Smooth muscle cell (in vitro differentiated cells): ENCODE measurements at regions not wholly inside any gene's neighbourhood (a gene's known extent, or its start where the extent isn't known, plus 50 kb on each side); places are given as distances from the start of the nearest gene placed in this dataset.

Source experiments
- DNase-seq: peaks from one replicate; lab custom pipeline; 2025; ENCODE audit not compliant: unreplicated experiment; lab: John Stamatoyannopoulos, UW
- H2AFZ ChIP-seq: fragments of 200-600 bp; sonication (generic); 2 replicates; pipeline ENCODE4 v1.6.0; 2016; ENCODE audit warnings: antibody characterized with exemption, low read depth, mild to moderate bottlenecking
- H3F3A ChIP-seq: fragments of 200-600 bp; sonication (generic); 2 replicates; pipeline ENCODE4 v1.6.0; 2017; ENCODE audit warnings: antibody characterized with exemption, low read depth
- H3K27ac ChIP-seq: fragments of 200-600 bp; sonication (generic); 2 replicates; pipeline ENCODE4 v1.5.1; 2016; ENCODE audit warnings: low read depth, mild to moderate bottlenecking
- H3K27me3 ChIP-seq: fragments of 200-600 bp; sonication (generic); 2 replicates; pipeline ENCODE4 v1.6.1; 2016; ENCODE audit warnings: low read depth, mild to moderate bottlenecking
- H3K36me3 ChIP-seq: fragments of 200-600 bp; sonication (generic); 2 replicates; pipeline ENCODE4 v1.5.1; 2016; ENCODE audit warnings: low read depth
- H3K4me1 ChIP-seq: fragments of 200-600 bp; sonication (generic); 2 replicates; pipeline ENCODE4 v1.5.1; 2016; ENCODE audit warnings: low read depth
- H3K4me2 ChIP-seq: fragments of 200-600 bp; sonication (generic); 2 replicates; pipeline ENCODE4 v1.6.0; 2016; ENCODE audit warnings: mild to moderate bottlenecking
- H3K4me3 ChIP-seq: fragments of 200-600 bp; sonication (generic); 2 replicates; pipeline ENCODE4 v1.5.1; 2016; ENCODE audit warnings: mild to moderate bottlenecking
- H3K79me2 ChIP-seq: fragments of 200-600 bp; sonication (generic); 2 replicates; pipeline ENCODE4 v1.6.0; 2016; ENCODE audit warnings: low read depth, mild to moderate bottlenecking
- H3K9ac ChIP-seq: fragments of 200-600 bp; sonication (generic); 2 replicates; pipeline ENCODE4 v1.6.0; 2016; ENCODE audit warnings: low read depth
- H3K9me3 ChIP-seq: fragments of 200-600 bp; sonication (generic); replicated peaks from 2 replicates; pipeline ENCODE4 v1.5.1; 2016; ENCODE audit warnings: low read depth
- H4K20me1 ChIP-seq: fragments of 200-600 bp; sonication (generic); 2 replicates; pipeline ENCODE4 v1.6.0; 2016; ENCODE audit warnings: low read depth
- CTCF ChIP-seq: fragments of 200-600 bp; sonication (generic); IDR thresholded peaks from 2 replicates; pipeline ENCODE4 v1.5.1; 2017; ENCODE audit warnings: borderline replicate concordance, mild to moderate bottlenecking, antibody characterized with exemption; ENCODE audit not compliant: insufficient read depth, poor library complexity, severe bottlenecking
- WGBS: methylation state at CpG from one replicate; pipeline ENCODE4 v1.1.7; 2016; ENCODE audit warnings: low lambda C conversion rate; 5-methylcytosine and 5-hydroxymethylcytosine counted together

- Histone ChIP-seq H3K27me3 (no peaks in the 10 kb centered on the region), H3K4me3 (no peak overlapping the region), H2AFZ (no peak overlapping the region), H4K20me1 (no peaks in the 10 kb centered on the region), H3F3A (no peaks in the 10 kb centered on the region), H3K4me1 (no peaks in the 10 kb centered on the region), H3K36me3 (no peaks in the 10 kb centered on the region), H3K27ac (no peak overlapping the region), H3K9me3 (peaks cover 9% of the 10 kb centered on the region), H3K4me2 (no peak overlapping the region), H3K79me2 (no peaks in the 10 kb centered on the region), H3K9ac (no peak overlapping the region)
- WGBS = 91% methylated on average over 1 of the region's 1 CpG
- TF ChIP-seq CTCF = no peak
- DNase-seq = no peak
Measured at GRCh38 chr7:136194878-136195277, 217.7 kb upstream of the MTPN start.

GRCh38 chr7:136193940-136194339 lies 216.8 kb upstream of the MTPN start:
- no peak overlapping the region for H3K9ac ChIP-seq
- H3K36me3 ChIP-seq = no peaks in the 10 kb centered on the region
- H2AFZ ChIP-seq = no peak overlapping the region
- DNase-seq = no peak
- peaks cover 9% of the 10 kb centered on the region for H3K9me3 ChIP-seq
- no peaks in the 10 kb centered on the region for H3F3A ChIP-seq
- 82% methylated on average over 6 of the region's 6 CpGs for WGBS
- H3K4me2 ChIP-seq = no peak overlapping the region
- H4K20me1 ChIP-seq = no peaks in the 10 kb centered on the region
- H3K27ac ChIP-seq = no peak overlapping the region
- no peaks in the 10 kb centered on the region for H3K4me1 ChIP-seq
- no peak for TF ChIP-seq CTCF
- no peaks in the 10 kb centered on the region for H3K27me3 ChIP-seq
- H3K79me2 ChIP-seq = no peaks in the 10 kb centered on the region
- no peak overlapping the region for H3K4me3 ChIP-seq

- no peaks in the 10 kb centered on the region for H3K4me1 ChIP-seq
- WGBS = 92% methylated on average over 5 of the region's 5 CpGs
- no peak for DNase-seq
- no peaks in the 10 kb centered on the region for H3K9me3 ChIP-seq
- no peaks in the 10 kb centered on the region for H3K79me2 ChIP-seq
- no peak overlapping the region for H3K27ac ChIP-seq
- no peak overlapping the region for H3K4me3 ChIP-seq
- TF ChIP-seq CTCF = no peak
- H3K36me3 ChIP-seq = no peaks in the 10 kb centered on the region
- H3F3A ChIP-seq = no peaks in the 10 kb centered on the region
- H3K9ac ChIP-seq = no peak overlapping the region
- H2AFZ ChIP-seq = no peak overlapping the region
- H3K4me2 ChIP-seq = no peak overlapping the region
- H3K27me3 ChIP-seq = no peaks in the 10 kb centered on the region
- no peaks in the 10 kb centered on the region for H4K20me1 ChIP-seq
Measured at GRCh38 chr7:136189506-136189998, 212.4 kb upstream of the MTPN start.

GRCh38 chr7:136186281-136186680 lies 209.1 kb upstream of the MTPN start:
- H4K20me1 ChIP-seq = no peaks in the 10 kb centered on the region
- DNase-seq = no peak
- H3K4me3 ChIP-seq = no peak overlapping the region
- H3K27me3 ChIP-seq = no peaks in the 10 kb centered on the region
- H3K27ac ChIP-seq = no peak overlapping the region
- H3K4me2 ChIP-seq = no peak overlapping the region
- no peak overlapping the region for H3K9ac ChIP-seq
- WGBS = 95% methylated on average over 6 of the region's 6 CpGs
- H2AFZ ChIP-seq = no peak overlapping the region
- H3K36me3 ChIP-seq = no peaks in the 10 kb centered on the region
- no peaks in the 10 kb centered on the region for H3F3A ChIP-seq
- no peak for TF ChIP-seq CTCF
- no peaks in the 10 kb centered on the region for H3K4me1 ChIP-seq
- no peaks in the 10 kb centered on the region for H3K79me2 ChIP-seq
- no peaks in the 10 kb centered on the region for H3K9me3 ChIP-seq
